Central memory CD4-positive, alpha-beta T cell (primary cell): ENCODE measurements at regions not wholly inside any gene's neighbourhood (a gene's known extent, or its start where the extent isn't known, plus 50 kb on each side); places are given as distances from the start of the nearest gene placed in this dataset.
"Not testable (repeated sequence)": the region's sequence is repeated elsewhere in the genome, so short reads cannot be mapped to it uniquely, and the experiment has no call there.

Experiments
- DNase-seq: peaks from one replicate; pipeline ENCODE4 v3.0.0; 2022

DNA sequence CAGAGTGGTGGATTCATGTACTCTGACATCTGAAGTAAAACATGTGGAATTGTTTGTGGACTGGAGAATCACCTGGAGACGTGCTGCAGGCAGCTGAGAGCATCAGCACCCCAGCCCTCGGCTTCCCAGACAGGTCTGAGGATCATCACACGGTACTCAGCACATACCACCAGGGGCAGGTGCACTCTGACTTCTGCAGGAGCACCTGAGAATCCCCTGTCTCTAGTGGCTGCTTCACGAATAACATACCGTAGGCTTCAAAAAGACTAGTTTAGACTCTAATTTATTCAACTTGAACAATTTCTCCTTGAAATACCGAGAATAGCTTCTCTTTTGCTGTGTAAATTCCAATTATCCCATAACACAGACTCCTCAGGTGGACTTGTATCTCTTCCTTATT lies 627.5 kb downstream of the RPIA start:
- DNase-seq: not testable (repeated sequence)

GRCh38 chr2:89325894-89326293 lies 634.4 kb downstream of the RPIA start:
- not testable (repeated sequence) for DNase-seq

DNA sequence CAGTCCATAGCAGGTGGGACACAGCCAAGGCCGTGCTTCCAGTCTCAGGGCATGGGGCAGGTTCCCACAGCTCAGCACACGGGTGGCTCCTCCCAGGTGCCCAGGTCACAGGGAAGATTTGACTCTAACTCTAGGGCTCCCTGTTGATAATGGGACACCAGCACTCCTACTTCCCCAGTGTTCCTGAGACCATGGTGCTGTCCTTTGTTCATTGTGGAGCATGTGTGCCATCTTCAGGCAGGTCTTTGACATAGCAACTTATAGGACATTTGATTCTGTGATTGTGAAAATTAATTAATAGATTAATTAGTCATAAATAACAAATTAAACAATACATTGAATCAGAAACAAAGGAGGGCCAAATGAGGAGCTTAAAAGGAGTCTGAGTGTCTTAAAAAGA lies 635.0 kb downstream of the RPIA start:
- not testable (repeated sequence) for DNase-seq

GRCh38 chr2:89328790-89329189 lies 637.3 kb downstream of the RPIA start:
- not testable (repeated sequence) for DNase-seq
